CD4-positive, alpha-beta T cell treated with Interleukin-21 for 1 hour (primary cell): ENCODE measurements at regions not wholly inside any gene's neighbourhood (a gene's known extent, or its start where the extent isn't known, plus 50 kb on each side); places are given as distances from the start of the nearest gene placed in this dataset.
A peak's percentile ranks its signal among the peaks of the same experiment; 100 is the strongest.

ENCODE experiments used
- DNase-seq: peaks from one replicate; pipeline ENCODE4 v3.0.0-alpha.2; 2020

DNA sequence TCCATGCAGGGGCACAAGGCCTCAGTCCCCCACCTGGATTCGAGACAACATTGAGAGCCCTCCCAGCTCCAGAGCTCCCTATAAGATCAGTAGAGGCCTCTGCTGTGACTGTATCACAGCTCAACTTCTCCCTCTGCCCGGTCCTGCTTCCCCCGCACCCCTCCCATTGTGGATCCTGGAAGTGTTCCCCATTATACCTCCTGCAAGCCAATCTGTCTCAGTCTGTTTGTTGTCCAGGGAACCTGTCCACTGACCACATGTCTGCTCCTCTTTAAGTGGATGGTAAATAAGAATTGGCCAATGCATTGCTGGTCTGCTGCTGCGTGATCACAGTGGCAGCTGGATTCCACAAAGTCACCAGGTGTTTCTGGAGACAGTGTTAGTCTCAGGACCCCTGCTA, 259.7 kb upstream of the HABP2 start:
- no peak for DNase-seq

DNA sequence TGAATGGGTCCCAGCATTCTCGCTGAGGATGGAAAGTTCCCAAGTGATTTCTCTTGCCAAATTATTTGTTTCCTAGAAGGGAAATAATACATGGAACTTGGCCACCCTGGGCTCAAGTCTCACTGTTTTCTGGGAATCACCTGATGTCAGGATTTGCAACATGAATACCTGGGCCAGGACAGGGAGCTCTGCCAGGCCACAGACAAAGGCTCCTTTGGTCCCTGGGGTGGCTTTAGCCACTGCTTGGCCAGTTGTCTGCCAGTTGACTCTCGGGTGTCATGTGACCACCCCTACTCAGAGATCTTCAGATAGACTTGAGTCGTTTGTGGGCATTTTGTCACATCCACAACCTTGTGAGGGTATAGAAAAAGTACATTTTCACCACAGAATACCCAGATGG, 258.0 kb upstream of the HABP2 start:
- DNase-seq: no peak

DNA sequence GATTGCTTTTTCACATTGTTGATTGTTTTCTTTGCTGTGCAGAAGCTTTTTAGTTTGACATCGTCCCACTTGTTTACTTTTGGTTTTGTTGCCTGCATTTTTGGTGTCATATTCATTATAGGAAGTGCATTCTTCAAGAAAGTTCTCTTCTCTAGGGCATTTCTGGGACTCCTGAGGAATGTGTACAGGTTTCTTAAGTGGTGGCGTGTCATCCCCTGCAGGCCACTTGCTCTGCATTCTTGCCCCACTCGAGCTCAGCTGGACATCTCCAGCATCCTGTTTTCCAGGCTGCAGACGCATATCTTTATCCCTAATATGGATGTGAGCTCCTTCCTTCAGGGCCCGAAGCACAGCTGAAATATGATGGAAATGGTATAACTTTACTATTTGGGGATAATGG, 255.6 kb upstream of the HABP2 start:
- no peak for DNase-seq

DNA sequence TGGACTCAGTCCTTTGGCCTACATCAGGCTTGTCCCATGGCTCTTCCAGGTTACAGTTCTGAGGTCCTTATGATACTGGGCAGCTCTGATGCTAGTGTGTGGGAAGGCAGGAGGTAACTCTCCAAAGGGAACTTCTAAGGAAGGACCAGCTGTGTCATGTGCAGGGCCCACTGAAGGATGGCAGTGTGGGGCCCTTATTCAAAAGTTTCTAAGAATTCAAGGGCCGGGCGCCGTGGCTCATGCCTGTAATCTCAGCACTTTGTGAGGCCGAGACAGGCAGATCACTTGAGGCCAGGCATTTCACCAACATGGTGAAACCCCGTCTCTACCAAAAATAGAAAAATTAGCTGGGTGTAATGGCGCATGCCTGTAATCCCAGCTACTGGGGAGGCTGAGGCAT, 254.2 kb upstream of the HABP2 start:
- no peak for DNase-seq

DNA sequence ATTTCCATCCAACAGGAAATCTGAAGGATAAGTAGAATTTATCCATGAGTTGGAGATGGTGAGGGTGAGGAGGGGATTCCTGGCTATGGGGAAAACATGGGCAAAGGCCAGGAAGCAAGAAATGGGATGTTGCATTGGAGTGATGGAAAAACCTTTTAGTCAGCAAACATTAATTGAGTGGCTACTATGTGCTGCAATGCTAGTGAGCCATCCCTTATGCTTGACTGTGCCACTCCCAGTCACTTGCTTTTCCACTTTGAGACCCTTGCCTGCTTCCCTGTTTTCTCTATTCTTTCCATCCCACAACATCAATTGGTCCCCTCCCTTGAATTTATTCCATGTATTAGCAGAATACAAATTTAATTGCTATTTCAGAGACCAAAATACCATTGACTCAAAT, 252.7 kb upstream of the HABP2 start:
- DNase-seq: no peak

DNA sequence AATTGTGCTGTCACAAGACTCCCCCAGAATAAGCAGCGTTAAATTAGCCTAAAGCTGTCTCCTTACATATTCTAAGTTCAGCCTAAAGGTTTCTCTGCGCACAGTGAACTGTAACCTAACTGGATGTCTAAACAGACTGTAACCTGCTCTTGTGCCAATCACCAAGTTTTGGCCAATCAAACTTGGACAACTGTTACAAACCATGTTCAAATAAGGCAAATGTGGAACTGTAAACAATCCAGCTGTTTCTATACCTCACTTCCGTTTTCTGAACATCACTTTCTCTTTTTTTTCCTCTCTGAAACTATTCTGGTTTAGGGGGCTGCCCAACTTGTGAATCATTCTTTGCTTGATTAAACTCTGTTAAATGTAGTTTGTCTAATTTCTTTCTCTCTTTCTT, 252.2 kb upstream of the HABP2 start:
- peak; percentile 19 for DNase-seq

DNA sequence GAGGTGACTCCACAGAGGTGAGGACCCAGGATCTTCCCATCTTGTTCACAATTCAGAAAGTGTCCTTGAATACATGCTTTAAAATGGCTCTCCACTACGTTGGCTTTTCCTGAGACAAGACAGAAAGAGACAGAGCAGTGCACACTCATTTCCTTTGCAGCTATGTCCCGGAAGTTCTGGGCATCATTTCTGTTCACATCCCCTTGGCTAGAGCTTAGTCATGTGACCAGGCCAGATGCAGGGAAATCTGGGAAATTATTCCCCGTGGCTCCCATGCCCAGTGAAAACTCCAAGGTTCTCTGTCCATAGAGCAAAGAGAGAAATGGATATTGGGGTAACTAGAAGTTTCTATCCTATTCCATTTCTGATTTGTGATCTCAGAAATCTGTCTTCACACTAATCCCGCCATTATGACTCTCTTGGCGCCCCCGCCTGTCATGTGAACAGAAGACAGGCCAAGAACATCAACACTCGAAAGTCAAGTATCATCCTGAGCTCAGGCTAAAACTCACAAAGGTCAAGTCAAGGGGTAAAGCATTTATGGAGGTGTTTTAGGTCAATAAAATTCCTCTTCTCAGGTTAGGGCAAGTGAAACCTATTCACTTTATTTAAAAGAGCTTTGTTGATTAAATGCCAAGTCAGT, 251.4 kb upstream of the HABP2 start:
- no peak for DNase-seq

DNA sequence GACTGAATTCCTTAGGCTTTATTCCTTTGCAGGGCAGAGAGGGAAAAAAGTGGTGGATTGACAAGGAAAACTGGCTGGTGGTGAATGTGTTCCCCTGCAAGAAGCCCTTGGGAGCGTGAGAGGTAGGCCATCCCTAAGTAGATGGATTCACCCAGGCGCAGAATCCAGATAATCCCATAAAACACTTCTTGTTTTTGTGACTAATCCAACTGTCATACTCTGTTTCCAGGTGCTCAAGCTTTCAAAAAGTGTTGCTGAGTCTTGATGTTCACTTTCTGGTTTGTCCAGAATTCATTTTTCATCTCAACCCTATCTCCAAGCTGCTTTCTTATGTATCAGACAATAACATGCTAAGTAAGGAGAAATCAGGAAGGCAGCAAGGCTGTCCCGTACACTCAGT, 250.8 kb upstream of the HABP2 start:
- DNase-seq: no peak

DNA sequence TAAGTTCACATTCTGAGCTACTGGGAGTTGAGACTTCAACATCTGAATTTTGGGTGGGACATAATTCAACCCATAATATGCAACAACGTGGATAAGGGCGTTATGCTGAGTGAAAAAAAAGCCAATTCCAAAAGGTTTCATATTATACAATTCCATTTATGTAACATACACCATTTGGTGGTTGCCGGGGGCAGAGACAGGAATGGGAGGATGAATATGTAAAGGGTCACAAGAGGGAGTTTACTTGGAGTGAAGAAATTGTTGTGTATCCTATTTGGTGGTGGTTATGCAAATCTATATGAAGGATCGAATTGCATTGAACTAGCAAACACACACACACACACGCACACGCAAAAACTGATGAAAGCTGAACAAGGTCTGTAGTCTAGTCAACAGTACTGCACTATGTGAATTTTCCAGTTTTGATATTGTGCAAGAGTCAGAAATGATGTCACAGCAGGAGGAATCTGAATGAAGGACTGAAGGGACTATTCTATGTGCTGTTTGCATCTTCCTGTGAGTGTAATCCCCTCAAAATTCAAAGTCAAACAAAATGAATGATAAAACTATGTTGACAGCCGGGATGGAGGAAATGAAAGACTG, 249.2 kb upstream of the HABP2 start:
- no peak for DNase-seq

DNA sequence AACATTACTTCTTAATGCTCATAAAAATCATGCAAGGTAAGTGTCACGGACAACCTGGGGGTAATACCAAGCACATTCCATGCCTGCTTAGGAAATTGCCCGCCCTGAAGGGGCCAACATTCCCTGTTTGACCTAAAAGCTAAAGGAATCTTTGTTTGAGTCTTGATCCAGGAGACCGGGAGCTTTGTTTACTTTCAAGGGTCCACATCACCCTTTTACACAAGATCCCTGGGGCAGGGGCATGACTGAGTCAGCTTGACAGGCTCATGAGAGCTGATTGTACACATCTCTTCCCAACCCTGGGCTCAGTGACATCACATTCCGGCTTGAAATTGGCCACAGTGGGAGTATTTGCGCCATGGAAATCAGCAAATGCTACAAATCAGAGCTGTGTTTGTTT, 248.1 kb upstream of the HABP2 start:
- no peak for DNase-seq

DNA sequence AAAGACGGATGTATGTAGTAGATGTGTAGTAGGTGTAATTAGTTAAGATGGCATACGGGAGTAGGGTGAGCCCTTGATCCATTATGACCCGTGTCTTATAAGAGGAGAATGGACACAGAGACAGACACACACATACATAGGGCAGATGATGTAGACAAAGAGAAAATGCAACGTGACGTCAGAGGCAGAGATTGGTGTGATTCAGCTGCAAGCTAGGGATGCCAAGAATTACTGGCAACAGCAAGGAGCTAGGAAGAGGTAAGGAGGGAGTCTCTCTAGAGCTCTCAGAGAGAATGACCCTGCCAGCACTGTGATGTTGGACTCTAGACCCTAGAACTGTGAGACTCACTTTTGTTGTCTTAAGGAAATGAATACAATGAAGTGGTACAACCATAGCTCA, 247.0 kb upstream of the HABP2 start:
- DNase-seq: no peak

DNA sequence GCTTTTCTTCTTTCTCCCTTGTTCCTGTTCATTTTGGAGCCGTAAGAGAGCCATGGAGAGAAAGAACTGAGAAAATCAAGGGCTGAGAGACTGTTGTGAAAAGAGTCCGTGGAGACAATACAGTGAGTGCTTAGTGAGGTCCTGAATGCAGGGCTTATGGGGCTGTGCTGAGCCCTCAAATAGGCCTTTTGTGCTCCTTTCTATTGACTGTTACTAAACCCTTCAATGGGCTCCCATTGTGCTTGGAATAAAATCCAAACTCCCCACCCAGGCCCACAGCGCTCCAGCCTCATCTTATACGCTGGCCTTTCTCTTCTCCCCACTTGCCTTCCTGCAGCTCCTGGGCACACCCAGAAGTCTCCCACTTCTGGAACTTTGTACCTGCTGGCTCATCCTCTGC, 243.1 kb upstream of the HABP2 start:
- DNase-seq: no peak

DNA sequence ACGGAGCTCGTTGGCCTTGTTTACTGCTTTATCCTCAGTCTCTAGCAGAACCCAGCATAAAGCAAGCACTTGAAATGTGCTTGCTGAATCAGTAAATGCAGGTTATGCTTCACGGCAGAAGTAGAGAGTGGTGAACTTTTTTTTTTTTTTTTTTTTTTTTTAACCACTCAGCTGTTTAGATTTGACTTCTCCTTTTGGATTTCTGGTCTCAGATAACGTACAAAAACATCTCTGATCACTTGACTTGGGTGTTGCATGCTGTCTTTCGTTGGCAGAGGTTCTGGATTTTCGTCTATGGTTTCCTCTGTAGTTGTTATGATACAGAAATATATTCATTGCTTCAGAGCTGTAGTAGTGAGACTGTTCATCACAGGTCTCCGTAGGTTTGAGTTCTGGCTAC, 242.5 kb upstream of the HABP2 start:
- DNase-seq: no peak

DNA sequence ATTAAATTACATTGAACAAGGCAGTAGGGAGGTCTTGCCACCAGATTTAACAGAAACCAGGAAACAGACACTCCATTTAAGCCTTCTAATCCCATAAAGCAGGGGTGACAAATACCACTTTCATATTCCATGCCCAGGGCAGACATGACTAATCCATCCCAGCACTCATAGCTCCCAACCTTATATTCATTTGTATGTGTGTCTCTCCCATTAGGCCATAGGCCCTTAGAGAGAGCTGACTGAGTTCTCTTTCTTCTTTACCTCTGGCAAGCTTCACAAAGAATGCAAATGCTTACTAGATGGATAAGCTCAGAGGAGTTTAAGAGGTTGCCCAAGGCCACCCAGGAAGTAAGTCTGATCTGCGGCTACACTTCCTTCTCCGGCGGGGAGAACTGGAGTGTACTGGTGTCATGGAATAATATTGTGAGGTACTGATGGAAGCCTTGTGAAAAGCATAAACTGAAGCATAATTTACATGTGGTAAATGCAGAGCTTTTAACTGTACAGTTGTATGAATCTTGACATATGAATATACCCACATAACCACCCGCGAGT, 239.7 kb upstream of the HABP2 start:
- no peak for DNase-seq

DNA sequence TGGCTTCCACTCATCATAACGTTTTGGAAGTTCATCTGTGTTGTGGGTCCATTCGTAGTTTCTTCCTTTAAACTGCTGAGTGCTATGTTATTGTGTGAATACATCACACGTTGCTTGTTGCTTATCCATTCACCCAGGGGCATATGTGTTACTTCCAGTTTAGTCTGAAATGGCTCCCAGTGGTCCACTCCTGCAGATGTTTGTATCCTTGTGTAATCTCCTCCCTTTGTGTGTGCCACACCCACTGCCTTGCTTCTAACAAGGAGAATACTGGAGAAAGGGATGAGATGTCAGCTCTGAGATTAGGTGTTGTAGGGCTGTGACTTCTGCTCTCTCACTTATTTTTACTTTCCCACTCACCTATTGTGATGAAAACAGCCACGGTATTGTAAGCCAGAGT, 239.1 kb upstream of the HABP2 start:
- DNase-seq: no peak

DNA sequence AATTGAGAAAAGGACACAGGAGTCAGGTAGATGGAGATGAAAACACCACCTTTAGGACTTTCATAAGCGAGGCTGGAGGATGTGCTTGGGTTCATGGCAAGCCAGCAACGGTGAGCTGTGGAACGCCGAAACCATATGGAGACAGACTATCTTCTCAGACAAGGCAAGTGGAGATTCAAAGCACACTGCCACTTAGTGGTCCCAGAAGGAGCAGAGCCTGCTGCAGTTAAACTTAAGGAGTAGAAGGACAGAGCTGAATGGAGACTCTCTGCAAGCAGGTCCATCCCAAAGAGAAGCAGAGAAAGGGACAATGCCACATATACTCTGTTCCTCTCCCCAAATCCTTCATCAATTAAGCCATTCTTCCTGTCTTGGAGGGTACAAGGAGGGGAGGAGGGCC, 236.3 kb upstream of the HABP2 start:
- no peak for DNase-seq

DNA sequence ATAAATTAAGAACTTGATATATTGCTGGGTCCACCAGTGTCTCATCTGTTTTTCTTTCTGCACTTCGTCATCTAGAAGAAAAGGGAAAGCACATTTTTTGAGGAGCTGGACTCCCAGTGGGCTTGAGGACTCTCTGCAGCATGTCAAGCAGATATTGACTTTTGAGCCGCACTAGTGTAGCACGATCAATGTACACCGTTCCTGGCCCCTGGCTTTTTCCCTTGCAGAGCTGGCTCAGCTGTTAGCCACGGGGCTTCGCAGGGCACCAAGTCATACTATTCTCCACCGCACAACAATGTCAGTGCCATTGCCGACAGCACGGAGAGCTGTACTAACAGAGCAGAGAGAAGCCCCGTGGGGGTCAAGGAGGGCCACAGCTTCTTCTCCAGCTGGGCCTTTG, 235.4 kb upstream of the HABP2 start:
- no peak for DNase-seq

DNA sequence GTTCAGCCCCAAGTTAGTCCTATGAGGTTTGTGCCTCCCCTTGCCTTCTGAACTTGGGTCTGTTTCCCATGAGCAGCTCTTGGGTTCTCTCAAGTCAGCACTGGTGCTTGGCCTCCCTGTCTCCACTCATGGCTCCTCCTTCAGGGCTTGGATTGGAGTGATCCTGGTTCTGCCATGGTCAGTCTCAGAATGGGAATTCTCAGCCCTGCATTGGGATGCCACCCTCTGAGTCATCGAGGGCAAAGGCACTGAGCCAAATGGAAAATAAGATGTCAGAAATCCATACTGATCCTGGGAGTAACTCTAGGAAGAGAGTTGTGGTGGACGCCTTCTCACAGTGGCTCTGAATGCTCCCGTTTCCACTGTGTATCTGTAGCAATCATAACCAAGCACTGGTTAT, 233.4 kb upstream of the HABP2 start:
- no peak for DNase-seq

DNA sequence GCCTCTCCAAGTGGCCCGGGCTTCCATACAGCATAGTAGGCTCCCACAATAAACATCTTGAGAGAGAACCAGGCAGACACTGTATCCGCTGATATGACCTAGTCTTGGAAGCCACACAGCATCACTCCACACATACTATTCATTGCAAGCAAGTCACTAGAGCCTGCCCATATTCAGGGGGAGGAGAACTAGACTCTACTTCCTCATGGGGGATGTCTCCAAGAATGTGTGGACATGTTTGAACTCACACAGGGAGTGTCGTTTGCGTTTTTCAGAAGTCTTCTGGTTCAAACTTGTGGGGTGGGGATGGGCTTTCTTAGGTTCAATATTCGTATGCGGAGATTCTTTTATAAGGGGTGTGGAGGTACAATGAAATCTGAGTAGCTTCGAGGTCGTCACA, 232.6 kb upstream of the HABP2 start:
- no peak for DNase-seq

DNA sequence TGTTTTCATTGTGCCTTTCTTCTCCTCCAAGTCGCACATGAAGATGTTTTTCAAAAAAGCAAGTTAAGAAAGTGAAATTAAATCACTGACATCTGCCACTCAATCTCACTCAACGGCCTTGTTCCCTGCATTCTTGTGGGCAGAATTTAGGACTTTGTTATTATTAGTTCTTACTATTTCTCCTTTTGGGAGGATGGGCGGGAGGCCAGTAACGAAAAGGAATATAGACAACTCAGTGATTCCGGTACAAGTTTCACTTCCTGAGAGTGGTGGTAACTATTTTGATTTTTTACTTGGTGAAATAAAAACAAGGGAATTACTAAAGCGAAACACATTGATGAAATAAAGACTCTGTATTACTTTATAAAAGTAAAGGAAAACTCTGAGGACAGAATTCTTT, 231.9 kb upstream of the HABP2 start:
- DNase-seq: peak; percentile 13

DNA sequence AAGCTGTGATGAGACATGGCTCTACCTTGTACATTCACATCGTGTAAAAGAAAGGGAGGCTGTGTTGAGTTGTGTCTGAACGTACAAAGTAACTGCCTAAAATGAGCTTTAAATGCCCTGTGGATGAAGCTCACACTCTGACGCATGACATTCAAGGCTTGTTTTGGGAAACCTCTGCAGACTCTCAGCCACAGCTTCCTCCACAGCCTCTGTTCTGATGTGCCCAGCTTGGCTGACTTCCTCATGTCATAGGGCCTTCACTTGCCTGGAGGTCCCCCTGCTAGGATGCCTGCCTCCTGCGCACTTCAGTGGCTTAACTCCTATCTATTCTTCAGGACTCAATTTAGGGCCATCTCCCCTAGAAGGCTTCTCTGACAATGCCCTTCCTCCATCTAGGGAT, 230.0 kb upstream of the HABP2 start:
- peak; percentile 20 for DNase-seq

DNA sequence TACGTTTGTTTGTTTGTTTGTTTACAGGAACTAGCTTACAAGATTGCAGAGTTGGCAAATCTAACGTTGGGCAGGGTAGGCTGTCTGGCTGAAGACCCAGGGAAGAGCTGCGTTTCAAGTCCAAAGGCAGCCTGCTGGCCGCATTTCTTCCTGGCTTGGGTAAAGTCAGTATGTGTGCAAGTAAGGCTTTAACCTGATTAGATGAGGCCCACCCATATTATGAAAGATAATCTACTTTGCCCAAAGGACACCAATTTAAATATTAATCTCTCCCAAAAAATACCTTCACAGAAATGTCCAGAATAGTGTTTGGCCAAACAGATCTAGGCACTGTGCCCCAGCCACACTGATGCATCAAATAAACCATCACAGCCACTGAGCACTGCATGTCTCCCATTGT, 228.9 kb upstream of the HABP2 start:
- no peak for DNase-seq

DNA sequence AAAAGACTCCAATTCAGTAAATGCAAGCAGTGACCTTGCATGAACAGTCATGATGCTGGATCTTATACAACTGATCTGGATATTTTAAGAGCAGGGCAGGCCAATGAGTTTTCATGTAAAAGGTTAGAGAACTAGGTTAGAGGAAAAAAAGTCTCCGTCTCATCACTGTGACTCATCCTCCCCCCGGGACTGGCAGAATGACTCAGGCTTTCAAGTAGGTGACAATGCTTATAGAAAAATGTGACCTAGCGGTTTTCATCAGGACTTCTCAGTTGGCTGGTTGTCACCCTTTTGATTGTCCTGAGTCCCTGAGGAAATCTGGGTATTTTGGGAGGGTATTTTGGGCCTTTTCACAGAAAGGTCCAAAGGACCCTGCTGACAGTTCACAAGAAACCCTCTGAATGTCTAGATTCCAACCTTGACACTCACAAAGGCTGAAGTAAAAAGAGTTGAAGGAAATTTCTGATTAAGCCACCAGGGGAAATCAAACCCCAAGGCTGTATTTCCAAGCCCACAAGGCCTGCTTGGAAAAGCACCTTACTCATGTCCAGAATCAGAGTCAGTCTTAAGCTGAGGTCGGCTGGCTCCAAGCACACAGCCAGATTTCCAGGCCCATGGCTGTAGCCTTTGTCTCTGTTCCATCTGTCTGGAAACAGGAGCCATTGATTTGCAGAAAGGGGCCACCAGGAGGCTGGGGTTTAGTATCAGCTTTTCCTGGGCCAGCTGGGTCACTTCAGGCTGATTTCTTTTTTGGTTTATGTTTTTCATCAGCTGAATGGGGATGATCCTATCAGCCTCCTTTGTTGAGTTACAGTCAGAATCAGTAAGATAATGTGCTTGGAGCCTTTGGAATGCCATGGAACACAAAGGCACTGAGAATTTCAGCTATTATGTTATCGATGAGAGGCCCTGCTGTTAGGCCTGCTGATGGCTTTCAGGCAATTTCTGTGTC, 226.4 kb upstream of the HABP2 start:
- peak; percentile 6 for DNase-seq

DNA sequence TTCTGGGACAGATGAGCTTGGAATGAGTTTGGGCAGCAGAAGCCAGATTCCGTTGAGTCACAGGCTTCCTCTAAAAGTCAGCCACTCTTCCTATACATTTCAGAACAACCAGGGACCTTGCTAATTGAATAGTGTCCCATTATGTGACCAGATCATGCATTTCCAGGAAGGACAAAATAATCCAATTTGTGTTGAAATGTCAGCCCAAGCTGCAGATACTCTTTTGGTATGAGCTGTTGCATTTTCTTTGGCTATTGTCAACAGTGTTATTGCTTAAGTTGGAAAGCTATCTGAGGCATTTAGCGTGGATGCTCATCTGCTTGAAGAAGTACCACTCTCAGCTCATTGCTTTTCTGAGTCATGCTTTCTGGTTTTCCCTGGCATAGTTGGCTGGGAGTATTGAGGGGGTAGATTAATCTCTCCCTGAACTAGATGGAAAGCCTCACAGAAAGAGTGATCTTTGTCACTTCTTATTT, 223.7 kb upstream of the HABP2 start:
- no peak for DNase-seq
